ENCODE measurements at regions not wholly inside any gene's neighbourhood (a gene's known extent, or its start where the extent isn't known, plus 50 kb on each side); places are given as distances from the start of the nearest gene placed in this dataset.

GRCh38 chr4:140269369-140269768 lies 104.1 kb upstream of the SCOC start:
- TF ChIP-seq RAD51 (IDR thresholded peaks at IDR 0.05) (no peak), NBN (IDR thresholded peaks at IDR 0.05) (no peak), SMC3 (IDR thresholded peaks at IDR 0.05; ENCODE audit: borderline replicate concordance, low read length) (no peak)

Measured in GM12878 (cell line).